ENCODE measurements at regions not wholly inside any gene's neighbourhood (a gene's known extent, or its start where the extent isn't known, plus 50 kb on each side); places are given as distances from the start of the nearest gene placed in this dataset.

GRCh38 chr4:13703096-13703495, 75.6 kb upstream of the BOD1L1 start:
- no peak for DNase-seq (ENCODE audit: low spot score)
- no peak for TF ChIP-seq CTCF (IDR thresholded peaks at IDR 0.05; ENCODE audit: extremely low read depth, insufficient read depth, missing control alignments)
- in situ Hi-C loops (cut with MboI; ENCODE audit: low pct_unique_long_range_greater_than_20kb, low sequenced_read_pairs, unreplicated experiment): no loop called here

GRCh38 chr4:13704035-13704434, 76.5 kb upstream of the BOD1L1 start:
- no peak for TF ChIP-seq CTCF (IDR thresholded peaks at IDR 0.05; ENCODE audit: extremely low read depth, insufficient read depth, missing control alignments)
- no peak for DNase-seq (ENCODE audit: low spot score)
- in situ Hi-C loops (cut with MboI; ENCODE audit: low pct_unique_long_range_greater_than_20kb, low sequenced_read_pairs, unreplicated experiment): no loop called here

- in situ Hi-C loops (cut with MboI; ENCODE audit: low pct_unique_long_range_greater_than_20kb, low sequenced_read_pairs, unreplicated experiment): no loop called here
- no peak for DNase-seq (ENCODE audit: low spot score)
- no peak for TF ChIP-seq CTCF (IDR thresholded peaks at IDR 0.05; ENCODE audit: extremely low read depth, insufficient read depth, missing control alignments)
Observed at GRCh38 chr4:13704761-13705160, 77.2 kb upstream of the BOD1L1 start.

GRCh38 chr4:13705521-13706041, 78.1 kb upstream of the BOD1L1 start:
- DNase-seq (ENCODE audit: low spot score): no peak
- in situ Hi-C loops (cut with MboI; ENCODE audit: low pct_unique_long_range_greater_than_20kb, low sequenced_read_pairs, unreplicated experiment): no loop called here
- no peak for TF ChIP-seq CTCF (IDR thresholded peaks at IDR 0.05; ENCODE audit: extremely low read depth, insufficient read depth, missing control alignments)

- in situ Hi-C loops (cut with MboI; ENCODE audit: low pct_unique_long_range_greater_than_20kb, low sequenced_read_pairs, unreplicated experiment): no loop called here
- DNase-seq (ENCODE audit: low spot score): no peak
- no peak for TF ChIP-seq CTCF (IDR thresholded peaks at IDR 0.05; ENCODE audit: extremely low read depth, insufficient read depth, missing control alignments)
Observed at GRCh38 chr4:13706120-13706519, 78.6 kb upstream of the BOD1L1 start.

GRCh38 chr4:13706716-13707115, 79.2 kb upstream of the BOD1L1 start:
- no peak for TF ChIP-seq CTCF (IDR thresholded peaks at IDR 0.05; ENCODE audit: extremely low read depth, insufficient read depth, missing control alignments)
- DNase-seq (ENCODE audit: low spot score): no peak
- in situ Hi-C loops (cut with MboI; ENCODE audit: low pct_unique_long_range_greater_than_20kb, low sequenced_read_pairs, unreplicated experiment): no loop called here
